Lower lobe of right lung (tissue), 2 donors: ENCODE measurements at regions not wholly inside any gene's neighbourhood (a gene's known extent, or its start where the extent isn't known, plus 50 kb on each side); places are given as distances from the start of the nearest gene placed in this dataset.

ENCODE experiments used
- ATAC-seq, 2 donors: fragments of 200-7000 bp; cut with Tn5 transposase; one replicate each; pipeline ENCODE4 v1.9.1; 2020 to 2022; ENCODE audit warnings: mild to moderate bottlenecking in 2 of 2, moderate library complexity in 2 of 2
- DNase-seq: peaks from one replicate; pipeline ENCODE4 v3.0.0-alpha.2; 2020
- H3K27ac ChIP-seq: fragments of 200-600 bp; one replicate; pipeline ENCODE4 v1.8.0; 2022
- H3K27me3 ChIP-seq: fragments of 200-600 bp; one replicate; pipeline ENCODE4 v1.8.0; 2022; ENCODE audit warnings: low read depth
- H3K36me3 ChIP-seq: fragments of 200-600 bp; one replicate; pipeline ENCODE4 v1.8.0; 2022; ENCODE audit warnings: mild to moderate bottlenecking
- H3K4me1 ChIP-seq: fragments of 200-600 bp; one replicate; pipeline ENCODE4 v1.8.0; 2022
- H3K4me3 ChIP-seq: fragments of 200-600 bp; one replicate; pipeline ENCODE4 v1.8.0; 2022; ENCODE audit warnings: mild to moderate bottlenecking
- H3K9me3 ChIP-seq: fragments of 200-600 bp; one replicate; pipeline ENCODE4 v1.8.0; 2022
- CTCF ChIP-seq: fragments of 200-600 bp; IDR thresholded peaks from one replicate; pipeline ENCODE4 v1.8.0; 2022; ENCODE audit warnings: antibody characterized with exemption, mild to moderate bottlenecking
- intact Hi-C: fragments of 100-400 bp; cut with DNase I; formaldehyde crosslinking; loops from one replicate; pipeline ENCODE4 v1.11.0; 2022
- donor health status: DM: no; HTN: yes; CAD: no; lungs with severe emphysema.

DNA sequence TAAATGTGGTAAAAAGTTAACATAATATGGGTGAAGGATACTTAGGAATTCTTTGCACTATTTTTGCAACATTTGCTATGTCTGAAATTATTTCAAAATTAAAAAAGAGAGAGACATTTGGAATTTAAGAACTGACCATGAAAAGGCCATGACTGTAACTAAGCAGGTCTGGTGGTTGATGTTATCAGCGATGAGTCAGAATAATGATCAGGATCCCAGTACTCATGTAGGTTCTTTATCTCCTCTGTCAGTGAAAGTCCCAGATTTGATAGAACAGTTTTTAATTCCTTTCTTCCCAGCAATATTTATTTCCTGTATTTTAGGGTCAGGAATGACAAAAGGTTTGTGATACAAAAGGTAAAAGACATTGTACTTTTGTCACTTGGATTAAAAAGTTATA lies 242.4 kb upstream of the ZNF521 start:
- H3K9me3 ChIP-seq = no peaks in the 10 kb centered on the region
- intact Hi-C loops = no loop called here
- no peaks in the 10 kb centered on the region for H3K27me3 ChIP-seq
- H3K4me3 ChIP-seq = no peak overlapping the region
- no peak overlapping the region for H3K27ac ChIP-seq
- no peaks in the 10 kb centered on the region for H3K4me1 ChIP-seq
- no peaks in the 10 kb centered on the region for H3K36me3 ChIP-seq
- TF ChIP-seq CTCF = no peak
- ATAC-seq (no peak), DNase-seq (no peak)

GRCh38 chr18:25592804-25593360 lies 240.9 kb upstream of the ZNF521 start:
- Histone ChIP-seq H3K9me3 (no peaks in the 10 kb centered on the region), H3K27ac (no peak overlapping the region), H3K36me3 (no peaks in the 10 kb centered on the region), H3K27me3 (no peaks in the 10 kb centered on the region), H3K4me1 (no peaks in the 10 kb centered on the region), H3K4me3 (no peak overlapping the region)
- TF ChIP-seq CTCF = no peak
- intact Hi-C loops = no loop called here
- ATAC-seq = no peak
- no peak for DNase-seq

DNA sequence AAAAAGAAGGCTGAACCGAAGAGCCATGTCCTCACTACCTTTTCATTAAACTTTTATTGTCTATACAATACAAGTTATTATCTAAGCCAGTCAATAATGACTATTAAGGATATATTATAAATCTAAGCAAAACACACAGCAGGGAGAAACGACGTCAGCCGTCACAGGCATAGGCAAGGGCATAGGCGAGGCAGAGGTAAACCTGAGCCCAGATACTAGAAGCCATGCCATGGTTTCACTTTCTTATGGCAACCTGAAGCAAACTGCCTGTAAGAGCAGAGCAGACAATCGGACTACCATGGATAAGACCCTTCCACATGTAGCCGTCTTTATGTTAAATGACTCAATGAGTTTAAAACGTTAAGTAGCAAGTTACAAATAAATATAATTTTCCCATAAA lies 238.5 kb upstream of the ZNF521 start:
- intact Hi-C loops = no loop called here
- no peaks in the 10 kb centered on the region for H3K27me3 ChIP-seq
- no peaks in the 10 kb centered on the region for H3K36me3 ChIP-seq
- no peak overlapping the region for H3K4me3 ChIP-seq
- DNase-seq (no peak), ATAC-seq (no peak)
- no peaks in the 10 kb centered on the region for H3K9me3 ChIP-seq
- no peaks in the 10 kb centered on the region for H3K4me1 ChIP-seq
- no peak overlapping the region for H3K27ac ChIP-seq
- TF ChIP-seq CTCF = no peak

- no peak for TF ChIP-seq CTCF
- DNase-seq (no peak), ATAC-seq (no peak)
- no peak overlapping the region for H3K4me3 ChIP-seq
- H3K9me3 ChIP-seq = no peaks in the 10 kb centered on the region
- no peak overlapping the region for H3K27ac ChIP-seq
- H3K4me1 ChIP-seq = no peaks in the 10 kb centered on the region
- H3K36me3 ChIP-seq = no peaks in the 10 kb centered on the region
- intact Hi-C loops = no loop called here
- H3K27me3 ChIP-seq = no peaks in the 10 kb centered on the region
Observed at GRCh38 chr18:25587545-25587944, 235.6 kb upstream of the ZNF521 start.

GRCh38 chr18:25568986-25569385 lies 217.0 kb upstream of the ZNF521 start:
- no peaks in the 10 kb centered on the region for H3K27me3 ChIP-seq
- ATAC-seq (no peak), DNase-seq (no peak)
- no peaks in the 10 kb centered on the region for H3K9me3 ChIP-seq
- H3K36me3 ChIP-seq = no peaks in the 10 kb centered on the region
- H3K27ac ChIP-seq = no peak overlapping the region
- no peaks in the 10 kb centered on the region for H3K4me1 ChIP-seq
- no peak for TF ChIP-seq CTCF
- intact Hi-C loops = no loop called here
- no peak overlapping the region for H3K4me3 ChIP-seq
